ENCODE measurements at regions not wholly inside any gene's neighbourhood (a gene's known extent, or its start where the extent isn't known, plus 50 kb on each side); places are given as distances from the start of the nearest gene placed in this dataset.

- FAIRE-seq = no peak
Measured at GRCh38 chr11:122353561-122353960, 237.5 kb upstream of the BLID start.

GRCh38 chr11:122348659-122349409, 232.8 kb upstream of the BLID start:
- FAIRE-seq (no peak), DNase-seq (ENCODE audit: low spot score) (no peak)

More at GRCh38 chr11:122353561-122353960, 237.5 kb upstream of the BLID start:
- no peak for DNase-seq (ENCODE audit: low spot score)

- DNase-seq (ENCODE audit: low spot score) (no peak), FAIRE-seq (no peak)
Measured at GRCh38 chr11:122346006-122346405, 230.0 kb upstream of the BLID start.

GRCh38 chr11:122345586-122345985, 229.6 kb upstream of the BLID start:
- FAIRE-seq (no peak), DNase-seq (ENCODE audit: low spot score) (no peak)

GRCh38 chr11:122344215-122344614, 228.2 kb upstream of the BLID start:
- no peak for DNase-seq (ENCODE audit: low spot score)
- FAIRE-seq = no peak

- DNase-seq (ENCODE audit: low spot score) = no peak
- FAIRE-seq = no peak
Measured at GRCh38 chr11:122343210-122343609, 227.2 kb upstream of the BLID start.

- FAIRE-seq (no peak), DNase-seq (ENCODE audit: low spot score) (no peak)
Measured at GRCh38 chr11:122342089-122342744, 226.2 kb upstream of the BLID start.

GRCh38 chr11:122341477-122341876, 225.5 kb upstream of the BLID start:
- DNase-seq (ENCODE audit: low spot score) (no peak), FAIRE-seq (no peak)

- FAIRE-seq = no peak
- peak; percentile 13 for DNase-seq (ENCODE audit: low spot score)
Measured at GRCh38 chr11:122340607-122341290, 224.7 kb upstream of the BLID start.

GRCh38 chr11:122339436-122340060, 223.5 kb upstream of the BLID start:
- DNase-seq (ENCODE audit: low spot score) (no peak), FAIRE-seq (no peak)

GRCh38 chr11:122337704-122338103, 221.7 kb upstream of the BLID start:
- DNase-seq (ENCODE audit: low spot score) = no peak
- no peak for FAIRE-seq

- FAIRE-seq = no peak
- no peak for DNase-seq (ENCODE audit: low spot score)
Measured at GRCh38 chr11:122337241-122337640, 221.2 kb upstream of the BLID start.

GRCh38 chr11:122336706-122337105, 220.7 kb upstream of the BLID start:
- no peak for DNase-seq (ENCODE audit: low spot score)
- no peak for FAIRE-seq

GRCh38 chr11:122334546-122335339, 218.7 kb upstream of the BLID start:
- DNase-seq (ENCODE audit: low spot score) (no peak), FAIRE-seq (no peak)

- DNase-seq (ENCODE audit: low spot score) (no peak), FAIRE-seq (no peak)
Measured at GRCh38 chr11:122333467-122333866, 217.5 kb upstream of the BLID start.

GRCh38 chr11:122331079-122331478, 215.1 kb upstream of the BLID start:
- FAIRE-seq (no peak), DNase-seq (ENCODE audit: low spot score) (no peak)

- no peak for FAIRE-seq
Measured at GRCh38 chr11:122330279-122330965, 214.4 kb upstream of the BLID start.

GRCh38 chr11:122327528-122327927, 211.5 kb upstream of the BLID start:
- FAIRE-seq = no peak
- DNase-seq (ENCODE audit: low spot score) = no peak

More at GRCh38 chr11:122330279-122330965, 214.4 kb upstream of the BLID start:
- no peak for DNase-seq (ENCODE audit: low spot score)

- FAIRE-seq = no peak
- DNase-seq (ENCODE audit: low spot score) = no peak
Measured at GRCh38 chr11:122323754-122324421, 207.9 kb upstream of the BLID start.

- FAIRE-seq = no peak
- no peak for DNase-seq (ENCODE audit: low spot score)
Measured at GRCh38 chr11:122322329-122322728, 206.3 kb upstream of the BLID start.

Data from RCC 7860 (cell line).